ENCODE measurements at regions not wholly inside any gene's neighbourhood (a gene's known extent, or its start where the extent isn't known, plus 50 kb on each side); places are given as distances from the start of the nearest gene placed in this dataset.
A peak's percentile ranks its signal among the peaks of the same experiment; 100 is the strongest.

DNA sequence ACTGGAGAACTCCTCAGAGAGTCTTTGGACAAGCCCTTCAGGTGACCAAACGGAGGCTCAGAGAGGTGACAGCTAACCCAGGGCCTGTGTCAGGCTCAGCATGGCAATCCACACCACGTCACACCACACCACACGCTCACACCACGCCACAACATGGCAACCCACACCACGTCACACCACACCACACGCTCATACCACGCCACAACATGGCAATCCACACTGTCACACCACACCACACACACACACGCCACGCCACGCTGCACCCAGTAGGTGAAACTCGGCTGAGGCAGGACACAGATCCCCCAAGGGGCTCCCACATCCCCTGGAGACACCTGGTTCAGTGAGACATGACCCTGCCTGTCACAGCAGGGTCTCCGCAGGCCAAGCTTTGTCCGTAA, 107.3 kb downstream of the PDGFA start:
- TF ChIP-seq, protein P1, sequence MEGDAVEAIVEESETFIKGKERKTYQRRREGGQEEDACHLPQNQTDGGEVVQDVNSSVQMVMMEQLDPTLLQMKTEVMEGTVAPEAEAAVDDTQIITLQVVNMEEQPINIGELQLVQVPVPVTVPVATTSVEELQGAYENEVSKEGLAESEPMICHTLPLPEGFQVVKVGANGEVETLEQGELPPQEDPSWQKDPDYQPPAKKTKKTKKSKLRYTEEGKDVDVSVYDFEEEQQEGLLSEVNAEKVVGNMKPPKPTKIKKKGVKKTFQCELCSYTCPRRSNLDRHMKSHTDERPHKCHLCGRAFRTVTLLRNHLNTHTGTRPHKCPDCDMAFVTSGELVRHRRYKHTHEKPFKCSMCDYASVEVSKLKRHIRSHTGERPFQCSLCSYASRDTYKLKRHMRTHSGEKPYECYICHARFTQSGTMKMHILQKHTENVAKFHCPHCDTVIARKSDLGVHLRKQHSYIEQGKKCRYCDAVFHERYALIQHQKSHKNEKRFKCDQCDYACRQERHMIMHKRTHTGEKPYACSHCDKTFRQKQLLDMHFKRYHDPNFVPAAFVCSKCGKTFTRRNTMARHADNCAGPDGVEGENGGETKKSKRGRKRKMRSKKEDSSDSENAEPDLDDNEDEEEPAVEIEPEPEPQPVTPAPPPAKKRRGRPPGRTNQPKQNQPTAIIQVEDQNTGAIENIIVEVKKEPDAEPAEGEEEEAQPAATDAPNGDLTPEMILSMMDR (IDR thresholded peaks at IDR 0.05): no peak
- Histone ChIP-seq H3K36me3 (ENCODE audit: control insufficient read depth, insufficient read depth, low read length) (no peaks in the 10 kb centered on the region), H3K9me3 (ENCODE audit: control insufficient read depth, insufficient read depth, low read length) (peaks cover 2% of the 10 kb centered on the region), H3K27ac (ENCODE audit: low read length) (no peak overlapping the region), H3K27me3 (ENCODE audit: control insufficient read depth, insufficient read depth, low read length) (no peaks in the 10 kb centered on the region), H3K4me3 (ENCODE audit: low read length) (no peak overlapping the region), H3K4me1 (ENCODE audit: control insufficient read depth, insufficient read depth, low read length) (no peaks in the 10 kb centered on the region)
- Mint-ChIP-seq H3K4me1 (no peaks in the 10 kb centered on the region), H3K9me3 (peaks cover 0 to 4% of the 10 kb centered on the region in 2 donors), H3K4me3 (no peak overlapping the region), H3K36me3 (no peaks in the 10 kb centered on the region), H3K27ac (no peak overlapping the region), H3K27me3 (ENCODE audit: low read depth in 2 of 2) (no peaks in the 10 kb centered on the region)
- ATAC-seq: no peak
- no peak for DNase-seq
- 79% methylated on average over 13 of the region's 13 CpGs for WGBS (ENCODE audit: insufficient coverage)
- intact Hi-C loops (cut with micrococcal nuclease): no loop called here

DNA sequence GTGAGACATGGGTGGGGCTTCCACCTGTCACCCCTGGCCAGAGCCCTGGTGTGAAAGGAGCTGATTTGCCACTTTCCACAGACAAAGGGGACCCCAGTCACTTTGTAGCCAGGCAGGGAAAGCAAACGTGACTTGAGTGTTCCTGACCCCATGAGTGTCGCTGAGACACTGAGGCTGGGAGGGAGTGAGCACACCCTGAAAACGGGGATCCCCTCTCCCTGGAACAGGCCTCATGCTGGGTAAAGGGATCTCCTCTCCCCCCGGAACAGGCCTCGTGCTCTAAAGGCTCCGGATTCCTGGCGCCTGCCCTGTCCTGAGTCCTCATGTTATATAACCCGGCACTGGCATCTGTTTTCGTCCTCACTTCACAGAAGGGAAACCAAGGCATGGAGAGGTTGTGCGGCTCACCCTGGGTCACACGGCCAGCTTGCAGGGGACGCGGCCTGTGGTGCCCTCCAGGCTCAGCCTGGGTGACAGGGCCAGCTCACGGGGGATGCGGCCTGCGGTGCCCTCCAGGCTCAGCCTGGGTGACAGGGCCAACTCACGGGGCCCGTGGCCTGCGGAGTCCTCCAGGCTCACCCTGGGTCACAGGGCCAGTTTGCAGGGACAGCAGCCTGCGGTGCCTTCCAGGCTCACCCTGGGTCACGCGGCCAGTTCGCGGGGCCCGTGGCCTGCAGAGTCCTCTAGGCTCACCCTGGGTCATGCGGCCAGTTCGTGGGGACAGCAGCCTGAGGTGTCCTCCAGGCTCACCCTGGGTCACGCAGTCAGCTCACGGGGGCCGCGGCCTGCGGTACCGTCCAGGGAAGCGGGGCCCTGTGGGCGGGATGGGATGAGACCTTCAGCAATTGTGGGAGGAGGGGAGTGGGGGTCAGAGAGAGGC, 104.7 kb downstream of the PDGFA start:
- TF ChIP-seq, protein P1 (IDR thresholded peaks at IDR 0.05): no peak
- no peak overlapping the region for H3K27ac ChIP-seq (ENCODE audit: low read length)
- intact Hi-C loops (cut with micrococcal nuclease): no loop called here
- H3K27me3 ChIP-seq (ENCODE audit: control insufficient read depth, insufficient read depth, low read length): no peaks in the 10 kb centered on the region
- ATAC-seq: peak in 1 of 3 donors; percentile 30
- H3K4me1 ChIP-seq (ENCODE audit: control insufficient read depth, insufficient read depth, low read length): no peaks in the 10 kb centered on the region
- Mint-ChIP-seq H3K4me1 (no peaks in the 10 kb centered on the region), H3K36me3 (no peaks in the 10 kb centered on the region), H3K27ac (no peak overlapping the region), H3K27me3 (ENCODE audit: low read depth in 2 of 2) (no peaks in the 10 kb centered on the region), H3K4me3 (no peak overlapping the region), H3K9me3 (peaks cover 0 to 2% of the 10 kb centered on the region in 2 donors)
- H3K4me3 ChIP-seq (ENCODE audit: low read length): no peak overlapping the region
- WGBS (ENCODE audit: insufficient coverage): 94% methylated on average over 35 of the region's 35 CpGs
- H3K9me3 ChIP-seq (ENCODE audit: control insufficient read depth, insufficient read depth, low read length): peaks cover 17% of the 10 kb centered on the region
- H3K36me3 ChIP-seq (ENCODE audit: control insufficient read depth, insufficient read depth, low read length): no peaks in the 10 kb centered on the region
- DNase-seq: no peak

DNA sequence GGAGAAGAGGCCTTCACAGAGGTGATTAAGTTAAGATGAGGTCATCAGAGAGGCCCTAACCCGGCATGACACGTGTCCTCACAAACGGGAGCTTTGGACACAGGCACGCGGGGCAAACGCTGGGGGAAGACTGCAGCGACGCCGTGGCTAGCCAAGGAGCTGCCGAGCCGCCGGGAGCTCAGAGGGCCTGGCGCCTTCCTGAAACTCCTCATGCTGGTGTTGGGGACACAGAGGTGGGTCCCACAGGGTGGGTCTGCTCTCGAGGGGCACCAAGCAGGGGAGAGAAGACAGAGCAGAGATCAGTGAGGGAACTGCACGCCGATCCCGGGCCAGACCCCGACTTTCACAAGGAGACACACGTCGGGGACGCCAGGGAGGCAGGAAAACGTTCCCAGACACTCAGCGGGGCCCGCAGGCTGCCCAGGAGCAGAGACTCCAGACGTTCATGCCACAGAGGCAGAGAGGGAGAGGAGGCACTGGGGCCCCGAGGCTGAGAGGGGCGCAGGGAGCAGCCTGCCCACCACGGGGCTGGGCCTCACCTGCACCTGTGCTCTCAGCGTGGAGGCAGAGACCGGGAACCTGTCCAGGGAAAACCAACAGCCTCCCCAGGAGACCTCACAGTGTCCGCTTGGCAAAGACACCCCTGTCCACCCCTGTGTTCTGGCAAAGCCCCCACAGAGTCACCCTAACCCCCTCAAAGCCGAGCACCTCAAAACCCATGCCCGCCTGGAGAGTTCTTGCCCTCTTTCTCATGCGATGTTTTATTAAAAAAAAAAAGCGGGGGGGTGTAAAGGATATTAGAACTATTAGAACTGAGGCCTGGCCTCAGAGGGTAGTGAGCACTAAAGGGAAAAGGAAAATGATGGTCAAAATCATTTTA, 103.8 kb downstream of the PDGFA start:
- no peak overlapping the region for H3K27ac ChIP-seq (ENCODE audit: low read length)
- Mint-ChIP-seq H3K27ac (no peak overlapping the region), H3K36me3 (no peaks in the 10 kb centered on the region), H3K4me1 (no peaks in the 10 kb centered on the region), H3K9me3 (peaks cover 0 to 2% of the 10 kb centered on the region in 2 donors), H3K4me3 (no peak overlapping the region), H3K27me3 (ENCODE audit: low read depth in 2 of 2) (no peaks in the 10 kb centered on the region)
- WGBS (ENCODE audit: insufficient coverage): 92% methylated on average over 35 of the region's 35 CpGs
- DNase-seq (no peak), ATAC-seq (no peak)
- H3K36me3 ChIP-seq (ENCODE audit: control insufficient read depth, insufficient read depth, low read length): no peaks in the 10 kb centered on the region
- H3K9me3 ChIP-seq (ENCODE audit: control insufficient read depth, insufficient read depth, low read length): peaks cover 17% of the 10 kb centered on the region
- H3K4me1 ChIP-seq (ENCODE audit: control insufficient read depth, insufficient read depth, low read length): no peaks in the 10 kb centered on the region
- no peak overlapping the region for H3K4me3 ChIP-seq (ENCODE audit: low read length)
- intact Hi-C loops (cut with micrococcal nuclease): no loop called here
- TF ChIP-seq, protein P1 (IDR thresholded peaks at IDR 0.05): no peak
- no peaks in the 10 kb centered on the region for H3K27me3 ChIP-seq (ENCODE audit: control insufficient read depth, insufficient read depth, low read length)

All from natural killer cell (primary cell).